ENCODE measurements at regions not wholly inside any gene's neighbourhood (a gene's known extent, or its start where the extent isn't known, plus 50 kb on each side); places are given as distances from the start of the nearest gene placed in this dataset.

DNA sequence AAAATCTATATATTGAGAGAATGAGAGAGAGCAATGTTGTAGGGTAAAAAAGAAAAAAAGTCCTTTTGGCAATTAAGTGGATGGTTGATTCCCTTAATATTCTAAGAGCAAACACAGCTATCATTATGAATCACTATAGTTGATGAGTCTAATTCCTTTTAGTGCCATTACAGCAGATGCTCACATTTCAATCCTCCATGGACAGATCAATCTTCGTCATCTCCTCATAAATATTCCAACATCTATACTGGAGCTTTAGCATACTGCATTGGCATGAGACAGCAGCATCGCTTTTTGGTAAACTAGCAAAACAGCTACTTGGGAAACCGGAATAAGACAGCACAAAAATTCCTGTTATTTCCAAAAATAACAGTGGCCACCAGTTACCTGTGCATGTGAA lies 796.7 kb downstream of the QKI start:
- H3K36me3 ChIP-seq = no peaks in the 10 kb centered on the region
- H3K27ac ChIP-seq = no peak overlapping the region
- H3K4me3 ChIP-seq = no peak overlapping the region
- no peaks in the 10 kb centered on the region for H3K9me3 ChIP-seq
- TF ChIP-seq POLR2AphosphoS5 (IDR thresholded peaks at IDR 0.05; ENCODE audit: insufficient read depth in 1 of 2, low read depth in 1 of 2) (no peak), POLR2A (IDR thresholded peaks at IDR 0.05) (no peak)
- TF ChIP-seq, protein P1, sequence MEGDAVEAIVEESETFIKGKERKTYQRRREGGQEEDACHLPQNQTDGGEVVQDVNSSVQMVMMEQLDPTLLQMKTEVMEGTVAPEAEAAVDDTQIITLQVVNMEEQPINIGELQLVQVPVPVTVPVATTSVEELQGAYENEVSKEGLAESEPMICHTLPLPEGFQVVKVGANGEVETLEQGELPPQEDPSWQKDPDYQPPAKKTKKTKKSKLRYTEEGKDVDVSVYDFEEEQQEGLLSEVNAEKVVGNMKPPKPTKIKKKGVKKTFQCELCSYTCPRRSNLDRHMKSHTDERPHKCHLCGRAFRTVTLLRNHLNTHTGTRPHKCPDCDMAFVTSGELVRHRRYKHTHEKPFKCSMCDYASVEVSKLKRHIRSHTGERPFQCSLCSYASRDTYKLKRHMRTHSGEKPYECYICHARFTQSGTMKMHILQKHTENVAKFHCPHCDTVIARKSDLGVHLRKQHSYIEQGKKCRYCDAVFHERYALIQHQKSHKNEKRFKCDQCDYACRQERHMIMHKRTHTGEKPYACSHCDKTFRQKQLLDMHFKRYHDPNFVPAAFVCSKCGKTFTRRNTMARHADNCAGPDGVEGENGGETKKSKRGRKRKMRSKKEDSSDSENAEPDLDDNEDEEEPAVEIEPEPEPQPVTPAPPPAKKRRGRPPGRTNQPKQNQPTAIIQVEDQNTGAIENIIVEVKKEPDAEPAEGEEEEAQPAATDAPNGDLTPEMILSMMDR (IDR thresholded peaks at IDR 0.05) = no peak
- intact Hi-C loops (cut with DNase I) = no loop called here
- DNase-seq (ENCODE audit: extremely low spot score in 2 of 2) = no peak
- H3K27me3 ChIP-seq = no peaks in the 10 kb centered on the region
- H3K4me1 ChIP-seq = no peaks in the 10 kb centered on the region

DNA sequence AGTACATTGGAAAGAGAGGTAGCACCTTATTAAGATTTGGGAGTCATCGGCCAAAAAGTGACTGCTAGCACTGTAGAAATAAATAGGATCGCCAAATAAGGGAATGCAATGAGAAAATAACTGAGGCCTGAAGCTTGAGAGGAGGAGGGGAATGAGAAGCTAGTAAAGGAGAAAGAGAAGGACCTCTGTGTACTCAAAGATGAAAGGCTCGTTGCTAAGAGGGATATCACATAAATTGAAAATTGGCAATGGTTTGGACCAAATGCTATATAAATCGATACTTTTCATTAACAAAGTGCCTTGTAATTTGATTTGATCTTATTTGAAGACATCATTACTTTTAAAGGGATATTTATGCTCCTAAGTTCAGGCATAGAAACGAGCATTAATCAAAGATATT lies 796.3 kb downstream of the QKI start:
- no peaks in the 10 kb centered on the region for H3K4me1 ChIP-seq
- H3K36me3 ChIP-seq = no peaks in the 10 kb centered on the region
- no peaks in the 10 kb centered on the region for H3K9me3 ChIP-seq
- TF ChIP-seq, protein P1 (IDR thresholded peaks at IDR 0.05) = no peak
- TF ChIP-seq POLR2A (IDR thresholded peaks at IDR 0.05) (no peak), POLR2AphosphoS5 (IDR thresholded peaks at IDR 0.05; ENCODE audit: insufficient read depth in 1 of 2, low read depth in 1 of 2) (no peak)
- H3K27ac ChIP-seq = no peak overlapping the region
- intact Hi-C loops (cut with DNase I) = no loop called here
- H3K27me3 ChIP-seq = no peaks in the 10 kb centered on the region
- no peak overlapping the region for H3K4me3 ChIP-seq
- DNase-seq (ENCODE audit: extremely low spot score in 2 of 2) = no peak

DNA sequence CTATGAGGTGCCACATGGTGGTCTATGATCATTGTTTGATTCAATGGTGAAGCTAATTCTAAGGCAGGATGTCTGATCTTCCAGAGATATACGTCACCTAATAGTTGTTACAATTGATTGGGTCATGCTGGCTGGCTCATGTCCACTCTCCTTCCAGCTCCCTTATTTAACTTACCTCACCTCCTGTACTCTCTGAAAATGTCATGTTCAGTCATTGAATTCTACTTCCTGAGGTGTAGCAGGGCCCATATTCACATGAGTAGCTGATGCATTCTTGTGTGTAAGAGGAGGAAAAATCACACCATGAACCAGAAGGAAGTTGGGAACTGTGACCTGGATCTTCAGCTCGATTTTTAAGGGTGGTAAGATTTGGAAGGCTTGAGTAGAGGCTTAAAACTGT lies 795.8 kb downstream of the QKI start:
- H3K27me3 ChIP-seq = no peaks in the 10 kb centered on the region
- H3K27ac ChIP-seq = no peak overlapping the region
- intact Hi-C loops (cut with DNase I) = no loop called here
- DNase-seq (ENCODE audit: extremely low spot score in 2 of 2) = no peak
- no peaks in the 10 kb centered on the region for H3K36me3 ChIP-seq
- TF ChIP-seq POLR2AphosphoS5 (IDR thresholded peaks at IDR 0.05; ENCODE audit: insufficient read depth in 1 of 2, low read depth in 1 of 2) = no peak
- TF ChIP-seq, protein P1 (IDR thresholded peaks at IDR 0.05) = no peak
- no peak for TF ChIP-seq POLR2A (IDR thresholded peaks at IDR 0.05)
- no peak overlapping the region for H3K4me3 ChIP-seq
- no peaks in the 10 kb centered on the region for H3K4me1 ChIP-seq
- H3K9me3 ChIP-seq = no peaks in the 10 kb centered on the region

DNA sequence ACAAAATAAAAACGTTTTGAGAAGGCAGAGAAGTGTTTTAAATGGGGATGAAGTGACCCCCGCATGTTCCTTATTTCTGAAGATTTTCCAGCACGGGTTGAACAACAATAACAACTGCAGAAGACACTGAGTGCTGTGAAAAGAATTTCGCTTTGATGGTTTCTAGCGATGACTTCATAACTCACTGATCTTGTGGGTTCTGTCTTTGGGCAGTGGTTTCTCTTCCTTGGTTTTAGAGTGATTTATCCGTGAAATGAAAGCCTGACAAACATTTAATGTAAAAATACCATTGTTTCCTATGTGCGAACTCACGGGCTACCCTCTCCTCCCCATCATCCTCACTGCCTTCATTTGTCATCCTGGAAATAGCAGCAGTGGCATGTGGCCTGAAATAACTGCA lies 793.9 kb downstream of the QKI start:
- H3K9me3 ChIP-seq = no peaks in the 10 kb centered on the region
- intact Hi-C loops (cut with DNase I) = no loop called here
- H3K27me3 ChIP-seq = no peaks in the 10 kb centered on the region
- H3K4me3 ChIP-seq = no peak overlapping the region
- no peaks in the 10 kb centered on the region for H3K36me3 ChIP-seq
- TF ChIP-seq, protein P1 (IDR thresholded peaks at IDR 0.05) = no peak
- no peak for DNase-seq (ENCODE audit: extremely low spot score in 2 of 2)
- H3K27ac ChIP-seq = no peak overlapping the region
- no peaks in the 10 kb centered on the region for H3K4me1 ChIP-seq

DNA sequence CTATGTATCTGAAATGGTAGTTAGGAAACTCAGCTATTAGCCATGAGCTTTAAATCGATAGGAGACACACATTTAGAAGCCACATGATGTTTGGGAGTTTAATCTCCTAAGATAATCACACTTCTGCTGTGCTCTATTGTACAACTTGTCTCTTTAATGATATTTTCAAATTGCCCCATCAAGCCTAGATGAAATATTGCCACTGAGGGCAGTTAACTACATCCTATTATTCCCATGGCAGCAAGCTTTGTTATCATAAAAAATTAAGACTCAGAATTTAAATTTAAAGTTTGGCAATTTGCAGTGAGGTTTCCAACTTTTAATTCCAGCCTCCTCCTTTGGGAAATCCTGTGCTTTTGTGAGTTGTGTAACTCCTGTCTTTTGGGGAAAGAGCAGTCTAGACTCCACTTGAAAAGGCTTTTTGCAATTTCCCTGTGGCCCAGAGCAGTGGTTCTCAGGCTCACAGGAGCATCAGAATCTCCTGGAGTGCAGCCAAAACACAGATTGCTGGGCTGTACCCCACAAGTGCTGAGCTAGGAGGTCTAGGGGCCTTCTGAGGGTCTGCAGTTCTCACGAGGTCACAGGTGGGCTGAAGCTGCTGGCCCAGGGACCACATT lies 792.4 kb downstream of the QKI start:
- H3K4me1 ChIP-seq = no peaks in the 10 kb centered on the region
- intact Hi-C loops (cut with DNase I) = no loop called here
- no peaks in the 10 kb centered on the region for H3K36me3 ChIP-seq

More for the DNA sequence above, 792.4 kb downstream of the QKI start:
- Histone ChIP-seq H3K27me3 (no peaks in the 10 kb centered on the region), H3K9me3 (no peaks in the 10 kb centered on the region), H3K4me3 (no peak overlapping the region), H3K27ac (no peak overlapping the region)
- TF ChIP-seq POLR2A (IDR thresholded peaks at IDR 0.05) = no peak
- TF ChIP-seq, protein P1 (IDR thresholded peaks at IDR 0.05) = no peak
- TF ChIP-seq POLR2AphosphoS5 (IDR thresholded peaks at IDR 0.05; ENCODE audit: insufficient read depth in 1 of 2, low read depth in 1 of 2) = no peak
- no peak for DNase-seq (ENCODE audit: extremely low spot score in 2 of 2)
